22Rv1 (cell line): ENCODE measurements at regions not wholly inside any gene's neighbourhood (a gene's known extent, or its start where the extent isn't known, plus 50 kb on each side); places are given as distances from the start of the nearest gene placed in this dataset.

ENCODE experiments used
- ZFX ChIP-seq: fragments of 450-650 bp; IDR thresholded peaks from 2 replicates; pipeline ENCODE4 v1.6.1; 2017; ENCODE audit warnings: antibody characterized with exemption, borderline replicate concordance
- TF ChIP-seq, protein P1 (sequence below): fragments of 450-650 bp; IDR thresholded peaks from 2 replicates; pipeline ENCODE4 v1.5.1; 2017; ENCODE audit warnings: mild to moderate bottlenecking

DNA sequence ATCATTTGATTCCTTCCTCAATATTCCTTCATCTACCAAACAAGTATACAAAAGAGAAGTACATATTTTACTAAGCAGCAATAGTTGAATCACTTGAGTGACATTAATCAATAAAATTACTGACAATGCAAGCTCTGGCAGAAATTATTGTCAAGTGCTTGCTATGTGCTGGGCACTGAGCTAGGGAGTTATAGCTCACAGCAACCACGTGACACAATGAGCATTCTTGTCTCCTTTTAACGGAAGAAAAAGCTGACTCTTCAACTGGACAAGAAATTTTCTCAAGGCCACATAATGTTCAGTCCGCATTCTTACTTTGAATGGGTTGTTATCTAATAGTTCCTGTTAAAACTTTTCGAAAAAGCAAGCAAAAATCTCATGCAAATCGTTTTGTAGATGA lies 500.1 kb downstream of the PYDC2 start:
- TF ChIP-seq, protein P1, sequence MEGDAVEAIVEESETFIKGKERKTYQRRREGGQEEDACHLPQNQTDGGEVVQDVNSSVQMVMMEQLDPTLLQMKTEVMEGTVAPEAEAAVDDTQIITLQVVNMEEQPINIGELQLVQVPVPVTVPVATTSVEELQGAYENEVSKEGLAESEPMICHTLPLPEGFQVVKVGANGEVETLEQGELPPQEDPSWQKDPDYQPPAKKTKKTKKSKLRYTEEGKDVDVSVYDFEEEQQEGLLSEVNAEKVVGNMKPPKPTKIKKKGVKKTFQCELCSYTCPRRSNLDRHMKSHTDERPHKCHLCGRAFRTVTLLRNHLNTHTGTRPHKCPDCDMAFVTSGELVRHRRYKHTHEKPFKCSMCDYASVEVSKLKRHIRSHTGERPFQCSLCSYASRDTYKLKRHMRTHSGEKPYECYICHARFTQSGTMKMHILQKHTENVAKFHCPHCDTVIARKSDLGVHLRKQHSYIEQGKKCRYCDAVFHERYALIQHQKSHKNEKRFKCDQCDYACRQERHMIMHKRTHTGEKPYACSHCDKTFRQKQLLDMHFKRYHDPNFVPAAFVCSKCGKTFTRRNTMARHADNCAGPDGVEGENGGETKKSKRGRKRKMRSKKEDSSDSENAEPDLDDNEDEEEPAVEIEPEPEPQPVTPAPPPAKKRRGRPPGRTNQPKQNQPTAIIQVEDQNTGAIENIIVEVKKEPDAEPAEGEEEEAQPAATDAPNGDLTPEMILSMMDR, result no peak
- TF ChIP-seq ZFX, result no peak
